ENCODE measurements at regions not wholly inside any gene's neighbourhood (a gene's known extent, or its start where the extent isn't known, plus 50 kb on each side); places are given as distances from the start of the nearest gene placed in this dataset.

DNA sequence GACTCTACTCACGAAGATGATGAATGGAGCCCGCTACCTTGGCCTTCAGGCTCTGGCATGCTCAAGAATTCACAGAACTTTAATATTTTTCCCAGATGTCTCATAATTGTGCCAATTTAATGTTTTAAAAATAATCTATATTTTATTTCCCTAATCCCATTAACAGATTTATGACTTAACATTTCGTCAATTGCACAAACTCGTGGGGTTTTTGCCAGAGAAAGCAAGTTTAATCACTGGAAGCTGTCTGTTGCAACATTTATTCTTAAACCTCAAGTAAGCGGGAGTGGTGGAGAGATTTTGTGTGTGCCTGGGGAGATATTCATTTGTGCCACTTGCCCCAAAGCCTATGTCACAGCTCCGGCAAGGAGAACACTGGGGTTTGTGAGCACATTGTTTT, 117.9 kb downstream of the TEX36 start:
- no peaks in the 10 kb centered on the region for H3K27me3 ChIP-seq (ENCODE audit: control insufficient read depth, insufficient read depth, low read length)
- no peak overlapping the region for H3K9ac ChIP-seq (ENCODE audit: low read length)

GRCh38 chr10:125564570-125564969, 118.4 kb downstream of the TEX36 start:
- no peaks in the 10 kb centered on the region for H3K27me3 ChIP-seq (ENCODE audit: control insufficient read depth, insufficient read depth, low read length)
- H3K4me3 ChIP-seq (ENCODE audit: low read length), result no peak overlapping the region
- H3K4me1 ChIP-seq (ENCODE audit: control insufficient read depth, insufficient read depth, low read length), result no peaks in the 10 kb centered on the region
- H3K9me3 ChIP-seq (ENCODE audit: control insufficient read depth, low read length), result no peaks in the 10 kb centered on the region
- H3K9ac ChIP-seq (ENCODE audit: low read length), result no peak overlapping the region
- no peaks in the 10 kb centered on the region for H3K36me3 ChIP-seq (ENCODE audit: control insufficient read depth, insufficient read depth, low read length)

More for the DNA sequence above, 117.9 kb downstream of the TEX36 start:
- Histone ChIP-seq H3K4me3 (ENCODE audit: low read length) (no peak overlapping the region), H3K9me3 (ENCODE audit: control insufficient read depth, low read length) (no peaks in the 10 kb centered on the region), H3K36me3 (ENCODE audit: control insufficient read depth, insufficient read depth, low read length) (no peaks in the 10 kb centered on the region), H3K4me1 (ENCODE audit: control insufficient read depth, insufficient read depth, low read length) (no peaks in the 10 kb centered on the region)

GRCh38 chr10:125562737-125563136, 120.2 kb downstream of the TEX36 start:
- Histone ChIP-seq H3K9me3 (ENCODE audit: control insufficient read depth, low read length) (no peaks in the 10 kb centered on the region), H3K4me3 (ENCODE audit: low read length) (no peak overlapping the region), H3K36me3 (ENCODE audit: control insufficient read depth, insufficient read depth, low read length) (no peaks in the 10 kb centered on the region), H3K4me1 (ENCODE audit: control insufficient read depth, insufficient read depth, low read length) (no peaks in the 10 kb centered on the region), H3K27me3 (ENCODE audit: control insufficient read depth, insufficient read depth, low read length) (no peaks in the 10 kb centered on the region), H3K9ac (ENCODE audit: low read length) (no peak overlapping the region)

DNA sequence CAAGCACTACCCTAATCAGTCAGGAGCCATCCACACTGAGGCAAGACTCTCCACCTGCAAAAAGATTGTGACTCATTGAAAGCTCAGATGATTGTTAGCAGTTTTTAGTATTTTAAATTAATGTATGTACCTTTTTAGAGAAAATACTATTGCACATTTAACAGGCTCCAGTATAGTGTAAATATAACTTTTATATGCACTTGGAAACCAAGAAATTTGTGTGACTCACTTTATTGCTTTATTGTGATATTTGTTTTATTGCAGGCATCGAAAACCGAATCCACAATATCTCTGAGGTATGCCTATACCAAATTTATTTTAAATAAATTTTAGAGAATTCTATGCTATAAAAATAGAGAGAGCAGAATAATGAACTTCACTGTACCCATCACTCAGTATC, 122.0 kb downstream of the TEX36 start:
- H3K4me3 ChIP-seq (ENCODE audit: low read length), result no peak overlapping the region
- H3K27me3 ChIP-seq (ENCODE audit: control insufficient read depth, insufficient read depth, low read length), result no peaks in the 10 kb centered on the region
- H3K9me3 ChIP-seq (ENCODE audit: control insufficient read depth, low read length), result no peaks in the 10 kb centered on the region
- no peak overlapping the region for H3K9ac ChIP-seq (ENCODE audit: low read length)
- no peaks in the 10 kb centered on the region for H3K36me3 ChIP-seq (ENCODE audit: control insufficient read depth, insufficient read depth, low read length)
- H3K4me1 ChIP-seq (ENCODE audit: control insufficient read depth, insufficient read depth, low read length), result no peaks in the 10 kb centered on the region

DNA sequence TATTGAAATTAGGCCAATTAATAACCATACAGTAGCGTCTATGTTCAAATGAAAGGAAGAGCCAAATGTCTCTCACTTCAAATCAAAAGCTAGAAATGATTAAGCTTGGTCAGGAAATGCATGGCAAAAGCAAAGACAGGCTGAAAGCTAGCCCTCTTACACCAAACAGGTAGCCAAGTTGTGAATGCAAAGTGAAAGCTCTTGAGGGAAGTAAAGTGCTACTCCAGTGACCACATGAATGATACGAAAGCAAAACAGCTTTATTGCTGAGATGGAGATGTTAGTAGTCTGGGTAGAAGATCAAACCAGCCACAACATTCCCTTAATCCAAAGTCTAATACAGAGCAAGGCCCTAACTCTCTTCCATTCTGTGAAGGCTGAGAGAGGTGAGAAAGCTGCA, 123.8 kb downstream of the TEX36 start:
- H3K27me3 ChIP-seq (ENCODE audit: control insufficient read depth, insufficient read depth, low read length), result no peaks in the 10 kb centered on the region

DNA sequence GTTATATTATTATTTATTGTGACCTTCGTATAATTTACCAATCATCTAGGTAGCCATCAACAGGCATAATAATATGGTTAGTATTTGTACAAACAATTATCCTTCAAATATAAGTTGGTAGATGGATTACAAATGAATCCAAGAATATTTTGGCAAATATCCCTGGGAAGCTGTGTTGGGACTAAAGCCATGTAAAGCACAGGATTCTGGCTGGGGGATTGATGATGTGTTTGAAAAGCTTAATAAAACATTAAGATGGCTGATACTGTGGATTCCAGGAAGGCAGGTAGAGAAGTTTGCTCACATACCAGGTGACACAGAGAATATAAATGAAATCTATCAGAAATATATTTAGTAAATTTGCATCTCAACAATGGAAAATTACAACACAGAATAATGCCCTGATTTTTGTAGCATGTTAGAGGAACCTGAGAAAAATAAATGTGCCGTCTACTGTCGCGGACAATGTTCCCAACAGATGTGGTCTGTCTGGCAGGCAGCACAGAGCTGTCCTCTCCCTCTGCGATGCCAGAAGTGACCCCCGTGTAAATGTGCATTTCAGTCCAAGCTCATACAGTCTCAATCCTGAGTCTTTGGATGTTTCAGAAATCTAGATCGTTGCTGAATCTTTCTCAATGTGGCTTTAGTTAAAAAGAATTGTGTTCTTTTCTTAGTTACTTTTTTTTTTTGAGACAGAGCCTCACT, 125.0 kb downstream of the TEX36 start:
- Histone ChIP-seq H3K4me1 (ENCODE audit: control insufficient read depth, insufficient read depth, low read length) (no peaks in the 10 kb centered on the region), H3K4me3 (ENCODE audit: low read length) (no peak overlapping the region), H3K36me3 (ENCODE audit: control insufficient read depth, insufficient read depth, low read length) (no peaks in the 10 kb centered on the region), H3K9me3 (ENCODE audit: control insufficient read depth, low read length) (no peaks in the 10 kb centered on the region), H3K9ac (ENCODE audit: low read length) (no peak overlapping the region), H3K27me3 (ENCODE audit: control insufficient read depth, insufficient read depth, low read length) (no peaks in the 10 kb centered on the region)

More for the DNA sequence above, 123.8 kb downstream of the TEX36 start:
- no peaks in the 10 kb centered on the region for H3K4me1 ChIP-seq (ENCODE audit: control insufficient read depth, insufficient read depth, low read length)
- H3K9me3 ChIP-seq (ENCODE audit: control insufficient read depth, low read length), result no peaks in the 10 kb centered on the region
- H3K36me3 ChIP-seq (ENCODE audit: control insufficient read depth, insufficient read depth, low read length), result no peaks in the 10 kb centered on the region
- no peak overlapping the region for H3K9ac ChIP-seq (ENCODE audit: low read length)
- no peak overlapping the region for H3K4me3 ChIP-seq (ENCODE audit: low read length)

GRCh38 chr10:125557311-125557710, 125.7 kb downstream of the TEX36 start:
- H3K9ac ChIP-seq (ENCODE audit: low read length), result no peak overlapping the region
- no peaks in the 10 kb centered on the region for H3K4me1 ChIP-seq (ENCODE audit: control insufficient read depth, insufficient read depth, low read length)
- H3K4me3 ChIP-seq (ENCODE audit: low read length), result no peak overlapping the region
- H3K27me3 ChIP-seq (ENCODE audit: control insufficient read depth, insufficient read depth, low read length), result no peaks in the 10 kb centered on the region
- H3K36me3 ChIP-seq (ENCODE audit: control insufficient read depth, insufficient read depth, low read length), result no peaks in the 10 kb centered on the region
- no peaks in the 10 kb centered on the region for H3K9me3 ChIP-seq (ENCODE audit: control insufficient read depth, low read length)

DNA sequence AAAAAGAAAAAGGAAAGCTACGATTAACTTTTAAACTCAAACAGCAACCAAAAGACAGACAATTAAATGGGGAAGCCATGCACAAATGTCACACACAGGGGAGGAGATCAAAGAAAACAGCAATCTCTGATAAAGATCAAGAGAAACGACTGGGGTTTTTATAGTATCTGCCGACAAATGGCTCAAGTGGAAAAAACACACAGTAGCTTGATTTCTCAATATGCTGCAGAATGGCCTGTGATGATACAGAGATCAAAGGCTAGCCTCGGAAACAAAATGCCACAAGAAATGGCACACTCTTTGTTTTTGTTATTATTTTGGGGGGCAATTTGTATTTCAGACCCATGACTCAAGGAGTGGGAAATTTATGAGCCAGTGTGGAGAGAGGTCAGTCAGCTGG, 126.1 kb downstream of the TEX36 start:
- Histone ChIP-seq H3K9ac (ENCODE audit: low read length) (no peak overlapping the region), H3K4me3 (ENCODE audit: low read length) (no peak overlapping the region), H3K9me3 (ENCODE audit: control insufficient read depth, low read length) (no peaks in the 10 kb centered on the region), H3K4me1 (ENCODE audit: control insufficient read depth, insufficient read depth, low read length) (no peaks in the 10 kb centered on the region), H3K27me3 (ENCODE audit: control insufficient read depth, insufficient read depth, low read length) (no peaks in the 10 kb centered on the region), H3K36me3 (ENCODE audit: control insufficient read depth, insufficient read depth, low read length) (no peaks in the 10 kb centered on the region)

- H3K9me3 ChIP-seq (ENCODE audit: control insufficient read depth, low read length), result no peaks in the 10 kb centered on the region
- no peaks in the 10 kb centered on the region for H3K36me3 ChIP-seq (ENCODE audit: control insufficient read depth, insufficient read depth, low read length)
- no peaks in the 10 kb centered on the region for H3K4me1 ChIP-seq (ENCODE audit: control insufficient read depth, insufficient read depth, low read length)
- H3K9ac ChIP-seq (ENCODE audit: low read length), result no peak overlapping the region
- H3K27me3 ChIP-seq (ENCODE audit: control insufficient read depth, insufficient read depth, low read length), result no peaks in the 10 kb centered on the region
- H3K4me3 ChIP-seq (ENCODE audit: low read length), result no peak overlapping the region
Measured at GRCh38 chr10:125555743-125556142, 127.2 kb downstream of the TEX36 start.

GRCh38 chr10:125555267-125555666, 127.7 kb downstream of the TEX36 start:
- Histone ChIP-seq H3K9me3 (ENCODE audit: control insufficient read depth, low read length) (no peaks in the 10 kb centered on the region), H3K4me3 (ENCODE audit: low read length) (no peak overlapping the region), H3K27me3 (ENCODE audit: control insufficient read depth, insufficient read depth, low read length) (no peaks in the 10 kb centered on the region)

GRCh38 chr10:125554753-125555152, 128.2 kb downstream of the TEX36 start:
- Histone ChIP-seq H3K4me1 (ENCODE audit: control insufficient read depth, insufficient read depth, low read length) (no peaks in the 10 kb centered on the region), H3K27me3 (ENCODE audit: control insufficient read depth, insufficient read depth, low read length) (no peaks in the 10 kb centered on the region), H3K9me3 (ENCODE audit: control insufficient read depth, low read length) (no peaks in the 10 kb centered on the region), H3K9ac (ENCODE audit: low read length) (no peak overlapping the region), H3K36me3 (ENCODE audit: control insufficient read depth, insufficient read depth, low read length) (no peaks in the 10 kb centered on the region), H3K4me3 (ENCODE audit: low read length) (no peak overlapping the region)

More at GRCh38 chr10:125555267-125555666, 127.7 kb downstream of the TEX36 start:
- H3K9ac ChIP-seq (ENCODE audit: low read length), result no peak overlapping the region
- H3K4me1 ChIP-seq (ENCODE audit: control insufficient read depth, insufficient read depth, low read length), result no peaks in the 10 kb centered on the region
- no peaks in the 10 kb centered on the region for H3K36me3 ChIP-seq (ENCODE audit: control insufficient read depth, insufficient read depth, low read length)

- Histone ChIP-seq H3K9ac (ENCODE audit: low read length) (no peak overlapping the region), H3K4me1 (ENCODE audit: control insufficient read depth, insufficient read depth, low read length) (no peaks in the 10 kb centered on the region), H3K4me3 (ENCODE audit: low read length) (no peak overlapping the region), H3K9me3 (ENCODE audit: control insufficient read depth, low read length) (no peaks in the 10 kb centered on the region), H3K27me3 (ENCODE audit: control insufficient read depth, insufficient read depth, low read length) (no peaks in the 10 kb centered on the region), H3K36me3 (ENCODE audit: control insufficient read depth, insufficient read depth, low read length) (no peaks in the 10 kb centered on the region)
Measured at GRCh38 chr10:125554016-125554703, 128.8 kb downstream of the TEX36 start.

Data from mucosa of stomach (tissue), 1 donor.